Skeletal muscle tissue (tissue), 3 donors: ENCODE measurements at regions not wholly inside any gene's neighbourhood (a gene's known extent, or its start where the extent isn't known, plus 50 kb on each side); places are given as distances from the start of the nearest gene placed in this dataset.

Experiments
- H3K27ac ChIP-seq: one replicate; pipeline ENCODE4 v1.7.0; 2013; ENCODE audit warnings: mild to moderate bottlenecking, low read depth, low read length, inconsistent platforms
- H3K27me3 ChIP-seq, 3 donors: one replicate each; pipeline ENCODE4 v1.7.0; 2013; ENCODE audit warnings: low read length in 3 of 3; ENCODE audit not compliant: control insufficient read depth in 3 of 3, insufficient read depth in 3 of 3
- H3K36me3 ChIP-seq, 3 donors: one replicate each; pipeline ENCODE4 v1.7.0; 2013; ENCODE audit warnings: low read length in 3 of 3; ENCODE audit not compliant: control insufficient read depth in 3 of 3, insufficient read depth in 3 of 3
- H3K4me1 ChIP-seq, 3 donors: one replicate each; pipeline ENCODE4 v1.7.0; 2013; ENCODE audit warnings: low read length in 3 of 3, mild to moderate bottlenecking in 3 of 3; ENCODE audit not compliant: control insufficient read depth in 3 of 3, insufficient read depth in 3 of 3
- H3K4me3 ChIP-seq, 3 donors: one replicate each; pipeline ENCODE4 v1.7.0; 2013; ENCODE audit warnings: low read length in 3 of 3
- H3K9ac ChIP-seq, 3 donors: one replicate each; pipeline ENCODE4 v1.7.0; 2013; ENCODE audit warnings: low read length in 3 of 3, mild to moderate bottlenecking in 3 of 3, moderate library complexity in 2 of 3, low read depth in 1 of 3
- H3K9me3 ChIP-seq, 3 donors: one replicate each; pipeline ENCODE4 v1.7.0; 2013; ENCODE audit warnings: low read length in 3 of 3; ENCODE audit not compliant: control insufficient read depth in 3 of 3
- donor health status: Osteomylitis.

DNA sequence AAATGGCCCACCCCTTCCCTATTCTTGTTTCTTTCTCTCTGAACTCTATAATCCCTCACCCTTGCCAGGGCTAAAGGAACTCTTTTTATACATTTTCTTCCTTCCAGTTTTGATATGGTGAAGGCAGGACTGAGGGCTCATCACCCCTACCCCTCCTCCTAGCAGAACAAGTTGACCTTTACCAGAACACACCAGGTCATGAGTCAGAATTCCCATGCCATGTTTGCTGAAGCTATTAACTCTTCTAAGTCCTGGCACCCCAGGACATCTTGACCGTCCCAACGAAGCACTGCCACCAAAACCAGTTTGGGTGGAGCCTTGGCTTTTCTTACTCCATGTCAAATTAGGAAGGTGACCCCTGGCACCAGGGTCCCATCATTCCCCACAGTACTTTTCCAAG lies 57.5 kb upstream of the DYNLT3 start:
- Histone ChIP-seq H3K4me1 (peaks cover 0 to 4% (median 2%) of the 10 kb centered on the region in 3 donors), H3K9me3 (no peaks in the 10 kb centered on the region), H3K9ac (no peak overlapping the region), H3K27ac (no peak overlapping the region), H3K27me3 (peaks cover 3 to 23% (median 11%) of the 10 kb centered on the region in 3 donors), H3K36me3 (no peaks in the 10 kb centered on the region), H3K4me3 (no peak overlapping the region)

DNA sequence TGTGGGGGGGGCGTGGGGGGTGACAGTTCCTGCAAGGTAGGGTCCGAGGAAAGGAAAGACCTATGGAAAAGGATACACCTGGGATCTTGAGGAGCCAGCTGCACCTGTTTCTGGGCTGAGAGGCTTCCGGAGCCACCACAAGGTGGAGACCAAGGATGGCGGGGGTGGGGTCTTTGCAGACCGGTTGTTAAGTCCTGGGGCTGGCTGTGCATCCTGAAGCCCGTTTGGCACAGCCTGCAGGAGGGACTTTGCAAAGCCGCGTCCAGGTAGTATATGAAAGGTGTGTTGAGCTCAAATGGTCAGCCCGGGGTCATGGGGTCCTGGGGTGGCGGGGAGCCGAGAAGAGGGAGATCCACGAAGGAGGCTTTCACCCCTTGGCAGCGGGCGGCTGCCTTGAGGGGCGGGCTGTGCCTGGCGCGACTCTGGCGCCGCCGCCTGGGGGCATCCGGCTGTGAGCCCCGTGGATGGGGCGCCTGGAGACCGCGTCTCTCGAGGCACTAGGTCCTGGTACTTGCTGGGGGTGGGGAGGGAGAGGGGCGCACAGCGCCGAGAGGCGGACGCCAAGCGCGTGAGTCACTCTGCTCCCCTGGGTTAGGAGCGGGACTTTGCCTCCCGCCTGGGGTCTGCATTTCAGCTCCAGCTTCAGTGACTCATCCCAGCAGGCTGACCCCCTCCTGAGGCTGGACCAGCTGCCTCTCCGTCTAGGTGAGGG lies 58.2 kb upstream of the DYNLT3 start:
- Histone ChIP-seq H3K4me3 (peak overlapping the region in 1 of 3 donors; percentile 35), H3K36me3 (no peaks in the 10 kb centered on the region), H3K27me3 (peaks cover 3 to 23% (median 11%) of the 10 kb centered on the region in 3 donors)

DNA sequence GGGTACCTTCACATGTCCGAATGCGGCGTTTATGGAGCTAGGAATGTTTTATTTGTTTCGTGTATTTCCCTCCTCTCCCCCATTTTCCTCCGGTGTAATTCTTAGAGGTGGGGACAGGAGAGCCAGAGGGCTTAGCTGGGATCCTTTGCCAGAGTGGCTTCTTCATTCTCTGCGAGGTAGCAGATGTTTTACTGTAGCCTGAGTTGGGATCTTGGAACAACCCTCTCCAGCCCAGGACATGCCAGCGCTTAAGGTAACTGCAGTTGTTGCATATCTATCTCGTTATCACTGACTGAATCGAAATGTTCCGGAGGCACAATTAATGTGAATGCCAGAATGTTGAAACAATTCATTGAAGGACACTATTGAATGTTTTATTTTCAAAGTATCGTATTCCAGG lies 59.0 kb upstream of the DYNLT3 start:
- no peak overlapping the region for H3K4me3 ChIP-seq
- H3K9me3 ChIP-seq: no peaks in the 10 kb centered on the region
- H3K27me3 ChIP-seq: peaks cover 3 to 23% (median 11%) of the 10 kb centered on the region in 3 donors
- no peak overlapping the region for H3K9ac ChIP-seq
- no peaks in the 10 kb centered on the region for H3K36me3 ChIP-seq
- peaks cover 0 to 4% (median 2%) of the 10 kb centered on the region in 3 donors for H3K4me1 ChIP-seq
- H3K27ac ChIP-seq: no peak overlapping the region

More for the DNA sequence above, 58.2 kb upstream of the DYNLT3 start:
- peaks cover 0 to 4% (median 2%) of the 10 kb centered on the region in 3 donors for H3K4me1 ChIP-seq
- H3K27ac ChIP-seq: no peak overlapping the region
- no peaks in the 10 kb centered on the region for H3K9me3 ChIP-seq
- H3K9ac ChIP-seq: no peak overlapping the region

DNA sequence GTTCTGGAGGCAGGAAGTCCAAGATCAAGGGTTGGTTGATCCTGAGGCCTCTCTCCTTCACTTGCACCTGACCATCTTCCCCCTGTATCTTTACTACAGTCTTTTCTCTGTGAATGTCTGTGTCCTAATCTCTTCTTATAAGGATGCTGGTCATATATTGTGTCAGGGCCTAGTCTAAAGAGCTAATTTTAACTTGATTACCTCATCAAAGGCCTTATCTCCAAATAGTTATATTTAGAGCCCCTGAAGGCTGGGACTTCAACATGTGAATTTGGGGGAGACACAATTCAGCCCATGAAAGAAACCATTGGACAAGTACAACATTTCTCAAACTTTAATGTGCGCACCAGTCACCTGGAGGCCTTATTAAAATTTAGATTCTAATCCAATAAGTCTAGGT lies 62.8 kb upstream of the DYNLT3 start:
- no peaks in the 10 kb centered on the region for H3K9me3 ChIP-seq
- H3K27ac ChIP-seq: no peak overlapping the region
- peaks cover 0 to 4% (median 2%) of the 10 kb centered on the region in 3 donors for H3K4me1 ChIP-seq
- peaks cover 3 to 20% (median 9%) of the 10 kb centered on the region in 3 donors for H3K27me3 ChIP-seq
- H3K36me3 ChIP-seq: no peaks in the 10 kb centered on the region
- no peak overlapping the region for H3K9ac ChIP-seq
- no peak overlapping the region for H3K4me3 ChIP-seq

DNA sequence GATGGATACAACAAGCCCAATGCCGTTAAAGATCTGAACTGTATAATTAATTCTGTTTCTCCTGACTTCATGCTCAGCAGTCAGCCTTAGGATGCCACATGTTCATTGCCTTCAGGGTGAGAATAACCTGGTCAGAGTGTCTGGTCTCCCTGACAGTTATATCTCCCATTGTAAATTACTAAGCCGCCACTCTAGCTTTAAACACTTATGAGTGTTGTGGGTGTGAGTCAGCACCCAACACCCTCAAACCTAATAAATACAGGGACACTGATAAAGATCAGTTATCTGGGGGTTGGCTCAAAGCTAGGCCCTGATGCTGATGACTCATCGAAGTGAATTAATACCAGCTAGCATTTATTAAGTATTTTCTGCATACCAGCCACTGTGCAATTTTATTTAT lies 64.9 kb upstream of the DYNLT3 start:
- Histone ChIP-seq H3K4me3 (no peak overlapping the region), H3K27ac (no peak overlapping the region), H3K36me3 (no peaks in the 10 kb centered on the region), H3K9me3 (no peaks in the 10 kb centered on the region), H3K27me3 (peaks cover 0 to 2% (median 1%) of the 10 kb centered on the region in 3 donors), H3K9ac (no peak overlapping the region), H3K4me1 (no peaks in the 10 kb centered on the region)

DNA sequence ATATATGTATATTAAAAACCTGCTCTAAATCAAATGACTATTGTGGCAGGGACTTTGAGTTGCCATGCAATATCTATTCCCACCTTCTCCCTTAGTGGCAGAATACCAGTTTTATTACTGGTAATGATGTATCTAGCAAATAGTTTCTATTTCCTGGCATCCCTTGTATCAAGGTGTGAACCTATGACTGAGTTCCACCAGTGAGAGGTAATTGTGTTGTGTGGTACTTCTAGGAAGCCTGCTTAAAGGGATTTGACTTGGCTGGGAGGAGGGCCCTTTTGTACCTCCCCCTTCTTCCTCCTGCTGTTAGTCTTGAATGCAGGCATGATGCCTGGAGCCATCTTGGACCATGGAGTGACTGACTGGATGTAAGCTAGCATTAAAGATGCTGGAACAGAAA lies 65.4 kb upstream of the DYNLT3 start:
- no peak overlapping the region for H3K27ac ChIP-seq
- no peak overlapping the region for H3K9ac ChIP-seq
- no peaks in the 10 kb centered on the region for H3K36me3 ChIP-seq
- no peaks in the 10 kb centered on the region for H3K9me3 ChIP-seq
- H3K4me1 ChIP-seq: no peaks in the 10 kb centered on the region
- H3K4me3 ChIP-seq: no peak overlapping the region
- peaks cover 0 to 2% (median 0%) of the 10 kb centered on the region in 3 donors for H3K27me3 ChIP-seq

DNA sequence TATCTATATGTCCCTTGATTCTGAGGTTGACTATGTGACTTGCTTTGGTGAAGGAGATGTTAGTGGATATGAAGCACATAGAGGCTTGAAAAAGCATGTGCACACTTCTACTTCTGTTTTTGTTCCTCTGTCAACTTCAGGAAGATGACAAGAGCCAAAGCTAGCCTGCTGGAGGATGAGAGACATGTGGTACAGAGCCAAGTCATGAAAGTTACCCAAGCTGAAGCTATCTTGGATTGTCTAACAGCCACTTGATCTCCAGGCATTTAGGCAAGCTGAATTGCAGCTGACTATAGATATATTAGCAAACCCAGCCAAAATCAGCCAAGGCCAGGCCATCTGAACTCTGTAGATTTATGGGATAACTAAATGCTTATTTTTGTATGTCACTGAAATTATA lies 70.8 kb upstream of the DYNLT3 start:
- H3K9ac ChIP-seq: no peak overlapping the region
- H3K27me3 ChIP-seq: peaks cover 0 to 2% (median 0%) of the 10 kb centered on the region in 3 donors
- no peak overlapping the region for H3K27ac ChIP-seq
- no peak overlapping the region for H3K4me3 ChIP-seq
- no peaks in the 10 kb centered on the region for H3K4me1 ChIP-seq
- peaks cover 0 to 8% (median 0%) of the 10 kb centered on the region in 3 donors for H3K9me3 ChIP-seq
- H3K36me3 ChIP-seq: no peaks in the 10 kb centered on the region

DNA sequence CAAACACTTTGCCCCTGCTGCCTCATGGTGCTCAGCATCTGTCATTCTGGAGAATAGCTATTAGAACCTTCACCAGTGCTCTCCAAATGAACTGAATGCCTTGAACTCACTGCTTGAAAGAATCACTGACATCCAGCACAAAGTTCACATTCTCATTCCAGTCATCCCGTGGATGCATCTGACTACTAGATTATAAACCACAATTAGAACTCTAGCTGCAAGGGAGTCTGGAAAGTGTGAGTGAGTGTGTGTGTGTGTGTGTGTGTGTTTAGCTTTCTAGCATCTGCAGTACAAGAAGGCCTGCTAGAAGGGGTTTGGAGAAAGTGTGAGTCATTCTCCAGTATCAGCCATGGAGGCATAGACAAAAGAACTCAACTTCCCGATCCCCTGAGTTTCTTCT lies 71.3 kb upstream of the DYNLT3 start:
- no peak overlapping the region for H3K9ac ChIP-seq
- no peaks in the 10 kb centered on the region for H3K4me1 ChIP-seq
- H3K9me3 ChIP-seq: peaks cover 0 to 8% (median 0%) of the 10 kb centered on the region in 3 donors
- H3K27me3 ChIP-seq: peaks cover 0 to 2% (median 0%) of the 10 kb centered on the region in 3 donors
- no peak overlapping the region for H3K4me3 ChIP-seq
- H3K36me3 ChIP-seq: no peaks in the 10 kb centered on the region
- no peak overlapping the region for H3K27ac ChIP-seq

DNA sequence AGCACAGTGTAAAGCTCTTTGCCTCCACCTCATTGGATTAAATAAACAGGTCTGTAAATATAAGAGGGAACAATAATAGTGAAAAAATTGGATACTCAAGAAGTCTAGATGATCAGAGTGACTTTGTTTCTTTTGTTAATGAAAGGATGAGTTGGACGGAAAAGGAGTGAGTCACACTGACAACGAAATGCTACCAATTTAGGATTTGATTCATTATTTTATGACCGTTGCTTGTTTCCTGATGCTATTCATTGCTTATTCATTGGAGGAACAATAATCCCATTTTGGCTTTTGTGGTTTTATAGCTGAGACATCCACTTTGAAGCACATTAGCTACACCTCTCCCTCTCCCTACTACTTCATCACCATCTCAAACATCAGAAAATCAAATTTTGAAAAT lies 74.4 kb upstream of the DYNLT3 start:
- H3K9me3 ChIP-seq: peaks cover 0 to 8% (median 0%) of the 10 kb centered on the region in 3 donors
- no peak overlapping the region for H3K27ac ChIP-seq
- no peaks in the 10 kb centered on the region for H3K4me1 ChIP-seq
- no peak overlapping the region for H3K4me3 ChIP-seq
- H3K9ac ChIP-seq: no peak overlapping the region
- H3K36me3 ChIP-seq: no peaks in the 10 kb centered on the region
- H3K27me3 ChIP-seq: no peaks in the 10 kb centered on the region

DNA sequence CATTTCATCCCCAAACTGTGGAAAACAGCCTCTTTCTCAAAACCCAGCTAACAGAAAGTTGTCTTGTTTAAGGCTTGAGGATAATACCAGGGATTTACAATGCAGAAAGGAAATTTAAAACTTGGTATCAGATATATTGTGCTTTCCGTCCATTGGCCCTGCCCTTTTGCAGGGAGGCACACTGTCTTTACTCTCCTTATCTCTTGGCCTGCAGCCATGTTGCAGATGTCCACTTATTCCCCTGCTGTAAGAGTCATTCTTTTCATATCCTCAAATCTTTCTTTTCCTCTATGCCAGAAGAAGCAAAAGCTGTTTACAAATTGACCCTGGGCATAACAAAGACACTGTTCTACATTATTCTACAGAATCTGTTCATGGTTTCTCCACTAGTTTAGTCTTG lies 75.6 kb upstream of the DYNLT3 start:
- H3K9ac ChIP-seq: no peak overlapping the region
- peaks cover 0 to 8% (median 0%) of the 10 kb centered on the region in 3 donors for H3K9me3 ChIP-seq
- no peaks in the 10 kb centered on the region for H3K27me3 ChIP-seq
- H3K4me1 ChIP-seq: no peaks in the 10 kb centered on the region
- no peak overlapping the region for H3K4me3 ChIP-seq
- no peaks in the 10 kb centered on the region for H3K36me3 ChIP-seq
- H3K27ac ChIP-seq: no peak overlapping the region
